ENCODE measurements at regions not wholly inside any gene's neighbourhood (a gene's known extent, or its start where the extent isn't known, plus 50 kb on each side); places are given as distances from the start of the nearest gene placed in this dataset.

GRCh38 chr16:52068447-52069074 lies 478.4 kb downstream of the TOX3 start:
- no peak for ATAC-seq (replicated peaks in 1 of 4)
- DNase-seq = no peak
- peaks cover 4 to 10% (median 8%) of the 10 kb centered on the region in 3 donors for H3K9me3 Mint-ChIP-seq
- Histone ChIP-seq H3K4me1 (ENCODE audit: control insufficient read depth in 1 of 2, extremely low read depth in 1 of 2, insufficient read depth in 2 of 2, low read length in 2 of 2) (no peaks in the 10 kb centered on the region), H3K27ac (ENCODE audit: low read length) (no peak overlapping the region), H3K4me3 (ENCODE audit: control insufficient read depth in 1 of 2, extremely low read depth in 1 of 2, low read length in 1 of 2) (no peak overlapping the region), H3K27me3 (replicated peaks in 1 of 2; ENCODE audit: control insufficient read depth in 2 of 2, extremely low read depth in 1 of 2, insufficient read depth in 2 of 2, low read length in 1 of 2) (no peaks in the 10 kb centered on the region), H3K36me3 (ENCODE audit: control insufficient read depth in 2 of 2, extremely low read depth in 1 of 2, insufficient read depth in 1 of 2, low read length in 1 of 2) (no peaks in the 10 kb centered on the region), H3K9me3 (no peaks in the 10 kb centered on the region)
- no peaks in the 10 kb centered on the region for H3K27me3 Mint-ChIP-seq
- no peaks in the 10 kb centered on the region for H3K4me1 Mint-ChIP-seq
- no peaks in the 10 kb centered on the region for H3K36me3 Mint-ChIP-seq
- ChIA-PET POLR2A (no interaction called here), CTCF (no interaction called here)
- no peak overlapping the region for H3K4me3 Mint-ChIP-seq
- no peak overlapping the region for H3K27ac Mint-ChIP-seq
- WGBS (ENCODE audit: insufficient coverage) = 45% methylated on average over 4 of the region's 8 CpGs

GRCh38 chr16:52066962-52067361 lies 480.0 kb downstream of the TOX3 start:
- Mint-ChIP-seq H3K4me3 (no peak overlapping the region), H3K4me1 (no peaks in the 10 kb centered on the region), H3K9me3 (peaks cover 4 to 12% (median 8%) of the 10 kb centered on the region in 3 donors), H3K27me3 (no peaks in the 10 kb centered on the region), H3K27ac (no peak overlapping the region), H3K36me3 (no peaks in the 10 kb centered on the region)
- H3K27ac ChIP-seq (ENCODE audit: low read length) = no peak overlapping the region
- ATAC-seq (replicated peaks in 1 of 4) = no peak
- POLR2A ChIA-PET = no interaction called here
- 100% methylated on average over 1 of the region's 2 CpGs for WGBS (ENCODE audit: insufficient coverage)
- no peaks in the 10 kb centered on the region for H3K36me3 ChIP-seq (ENCODE audit: control insufficient read depth in 2 of 2, extremely low read depth in 1 of 2, insufficient read depth in 1 of 2, low read length in 1 of 2)
- H3K4me3 ChIP-seq (ENCODE audit: control insufficient read depth in 1 of 2, extremely low read depth in 1 of 2, low read length in 1 of 2) = no peak overlapping the region
- H3K27me3 ChIP-seq (replicated peaks in 1 of 2; ENCODE audit: control insufficient read depth in 2 of 2, extremely low read depth in 1 of 2, insufficient read depth in 2 of 2, low read length in 1 of 2) = no peaks in the 10 kb centered on the region
- no peak for DNase-seq
- H3K9me3 ChIP-seq = no peaks in the 10 kb centered on the region
- CTCF ChIA-PET = no interaction called here
- no peaks in the 10 kb centered on the region for H3K4me1 ChIP-seq (ENCODE audit: control insufficient read depth in 1 of 2, extremely low read depth in 1 of 2, insufficient read depth in 2 of 2, low read length in 2 of 2)

GRCh38 chr16:52056259-52056658 lies 490.7 kb downstream of the TOX3 start:
- ATAC-seq (replicated peaks in 1 of 4) = no peak
- no peak for DNase-seq
- Histone ChIP-seq H3K27me3 (replicated peaks in 1 of 2; ENCODE audit: control insufficient read depth in 2 of 2, extremely low read depth in 1 of 2, insufficient read depth in 2 of 2, low read length in 1 of 2) (no peaks in the 10 kb centered on the region), H3K36me3 (ENCODE audit: control insufficient read depth in 2 of 2, extremely low read depth in 1 of 2, insufficient read depth in 1 of 2, low read length in 1 of 2) (no peaks in the 10 kb centered on the region), H3K9me3 (no peaks in the 10 kb centered on the region), H3K4me1 (ENCODE audit: control insufficient read depth in 1 of 2, extremely low read depth in 1 of 2, insufficient read depth in 2 of 2, low read length in 2 of 2) (no peaks in the 10 kb centered on the region), H3K4me3 (ENCODE audit: control insufficient read depth in 1 of 2, extremely low read depth in 1 of 2, low read length in 1 of 2) (no peak overlapping the region), H3K27ac (ENCODE audit: low read length) (no peak overlapping the region)
- H3K4me3 Mint-ChIP-seq = no peak overlapping the region
- no CpG with 5 or more reads among the region's 1 CpG for WGBS (ENCODE audit: insufficient coverage)
- H3K27me3 Mint-ChIP-seq = no peaks in the 10 kb centered on the region
- H3K27ac Mint-ChIP-seq = no peak overlapping the region
- POLR2A ChIA-PET = no interaction called here
- CTCF ChIA-PET = no interaction called here
- no peaks in the 10 kb centered on the region for H3K36me3 Mint-ChIP-seq
- no peaks in the 10 kb centered on the region for H3K4me1 Mint-ChIP-seq
- H3K9me3 Mint-ChIP-seq = peaks cover 7 to 16% (median 8%) of the 10 kb centered on the region in 3 donors

GRCh38 chr16:52055381-52055780 lies 491.6 kb downstream of the TOX3 start:
- 20% methylated on average over 1 of the region's 2 CpGs for WGBS (ENCODE audit: insufficient coverage)
- no peak overlapping the region for H3K27ac ChIP-seq (ENCODE audit: low read length)
- POLR2A ChIA-PET = no interaction called here
- CTCF ChIA-PET = no interaction called here
- no peak overlapping the region for H3K4me3 ChIP-seq (ENCODE audit: control insufficient read depth in 1 of 2, extremely low read depth in 1 of 2, low read length in 1 of 2)
- H3K36me3 ChIP-seq (ENCODE audit: control insufficient read depth in 2 of 2, extremely low read depth in 1 of 2, insufficient read depth in 1 of 2, low read length in 1 of 2) = no peaks in the 10 kb centered on the region
- H3K36me3 Mint-ChIP-seq = no peaks in the 10 kb centered on the region
- DNase-seq (no peak), ATAC-seq (replicated peaks in 1 of 4) (no peak)
- no peaks in the 10 kb centered on the region for H3K4me1 Mint-ChIP-seq
- H3K9me3 ChIP-seq = no peaks in the 10 kb centered on the region
- H3K27ac Mint-ChIP-seq = no peak overlapping the region
- H3K27me3 Mint-ChIP-seq = no peaks in the 10 kb centered on the region
- no peaks in the 10 kb centered on the region for H3K27me3 ChIP-seq (replicated peaks in 1 of 2; ENCODE audit: control insufficient read depth in 2 of 2, extremely low read depth in 1 of 2, insufficient read depth in 2 of 2, low read length in 1 of 2)
- no peaks in the 10 kb centered on the region for H3K4me1 ChIP-seq (ENCODE audit: control insufficient read depth in 1 of 2, extremely low read depth in 1 of 2, insufficient read depth in 2 of 2, low read length in 2 of 2)
- H3K9me3 Mint-ChIP-seq = peaks cover 7 to 22% (median 8%) of the 10 kb centered on the region in 3 donors
- no peak overlapping the region for H3K4me3 Mint-ChIP-seq

- no peak overlapping the region for H3K4me3 ChIP-seq (ENCODE audit: control insufficient read depth in 1 of 2, extremely low read depth in 1 of 2, low read length in 1 of 2)
- POLR2A ChIA-PET = interaction anchor here in 1 of 2 donors (0.5 kb wide), 1 partner anchor 104 kb away, joined by 3 read pairs; no protein-coding TSS in a partner anchor
- H3K9me3 ChIP-seq = no peaks in the 10 kb centered on the region
- no peaks in the 10 kb centered on the region for H3K27me3 ChIP-seq (replicated peaks in 1 of 2; ENCODE audit: control insufficient read depth in 2 of 2, extremely low read depth in 1 of 2, insufficient read depth in 2 of 2, low read length in 1 of 2)
- WGBS (ENCODE audit: insufficient coverage) = no CpG with 5 or more reads among the region's 1 CpG
- CTCF ChIA-PET = no interaction called here
- Mint-ChIP-seq H3K27ac (no peak overlapping the region), H3K36me3 (no peaks in the 10 kb centered on the region), H3K4me3 (no peak overlapping the region), H3K4me1 (no peaks in the 10 kb centered on the region), H3K9me3 (peaks cover 5 to 25% (median 8%) of the 10 kb centered on the region in 3 donors), H3K27me3 (no peaks in the 10 kb centered on the region)
- H3K36me3 ChIP-seq (ENCODE audit: control insufficient read depth in 2 of 2, extremely low read depth in 1 of 2, insufficient read depth in 1 of 2, low read length in 1 of 2) = no peaks in the 10 kb centered on the region
- H3K4me1 ChIP-seq (ENCODE audit: control insufficient read depth in 1 of 2, extremely low read depth in 1 of 2, insufficient read depth in 2 of 2, low read length in 2 of 2) = no peaks in the 10 kb centered on the region
- DNase-seq (no peak), ATAC-seq (replicated peaks in 1 of 4) (no peak)
- H3K27ac ChIP-seq (ENCODE audit: low read length) = no peak overlapping the region
Measured at GRCh38 chr16:52054326-52054725, 492.6 kb downstream of the TOX3 start.

- ChIA-PET CTCF (no interaction called here), POLR2A (no interaction called here)
- Mint-ChIP-seq H3K4me1 (no peaks in the 10 kb centered on the region), H3K36me3 (no peaks in the 10 kb centered on the region), H3K27me3 (no peaks in the 10 kb centered on the region), H3K27ac (no peak overlapping the region), H3K9me3 (peaks cover 3 to 30% (median 5%) of the 10 kb centered on the region in 3 donors), H3K4me3 (no peak overlapping the region)
- H3K4me1 ChIP-seq (ENCODE audit: control insufficient read depth in 1 of 2, extremely low read depth in 1 of 2, insufficient read depth in 2 of 2, low read length in 2 of 2) = no peaks in the 10 kb centered on the region
- ATAC-seq (replicated peaks in 1 of 4) = no peak
- H3K36me3 ChIP-seq (ENCODE audit: control insufficient read depth in 2 of 2, extremely low read depth in 1 of 2, insufficient read depth in 1 of 2, low read length in 1 of 2) = no peaks in the 10 kb centered on the region
- no peaks in the 10 kb centered on the region for H3K9me3 ChIP-seq
- H3K27ac ChIP-seq (ENCODE audit: low read length) = no peak overlapping the region
- DNase-seq = no peak
- H3K4me3 ChIP-seq (ENCODE audit: control insufficient read depth in 1 of 2, extremely low read depth in 1 of 2, low read length in 1 of 2) = no peak overlapping the region
- no peaks in the 10 kb centered on the region for H3K27me3 ChIP-seq (replicated peaks in 1 of 2; ENCODE audit: control insufficient read depth in 2 of 2, extremely low read depth in 1 of 2, insufficient read depth in 2 of 2, low read length in 1 of 2)
Measured at GRCh38 chr16:52052818-52053217, 494.1 kb downstream of the TOX3 start.
